ENCODE measurements at regions not wholly inside any gene's neighbourhood (a gene's known extent, or its start where the extent isn't known, plus 50 kb on each side); places are given as distances from the start of the nearest gene placed in this dataset.

- no peak for DNase-seq
- H3K27ac ChIP-seq: no peak overlapping the region
- no peaks in the 10 kb centered on the region for H3K36me3 ChIP-seq
- no peak overlapping the region for H3K4me3 ChIP-seq
- no peaks in the 10 kb centered on the region for H3K27me3 ChIP-seq
- 24% methylated on average over 4 of the region's 8 CpGs for WGBS (ENCODE audit: insufficient coverage, low coverage, low lambda C conversion rate, missing lambda C conversion rate)
- no peak for ATAC-seq
- H3K9me3 ChIP-seq: peaks cover 0 to 3% (median 0%) of the 10 kb centered on the region in 4 donors
- TF ChIP-seq, protein P1, sequence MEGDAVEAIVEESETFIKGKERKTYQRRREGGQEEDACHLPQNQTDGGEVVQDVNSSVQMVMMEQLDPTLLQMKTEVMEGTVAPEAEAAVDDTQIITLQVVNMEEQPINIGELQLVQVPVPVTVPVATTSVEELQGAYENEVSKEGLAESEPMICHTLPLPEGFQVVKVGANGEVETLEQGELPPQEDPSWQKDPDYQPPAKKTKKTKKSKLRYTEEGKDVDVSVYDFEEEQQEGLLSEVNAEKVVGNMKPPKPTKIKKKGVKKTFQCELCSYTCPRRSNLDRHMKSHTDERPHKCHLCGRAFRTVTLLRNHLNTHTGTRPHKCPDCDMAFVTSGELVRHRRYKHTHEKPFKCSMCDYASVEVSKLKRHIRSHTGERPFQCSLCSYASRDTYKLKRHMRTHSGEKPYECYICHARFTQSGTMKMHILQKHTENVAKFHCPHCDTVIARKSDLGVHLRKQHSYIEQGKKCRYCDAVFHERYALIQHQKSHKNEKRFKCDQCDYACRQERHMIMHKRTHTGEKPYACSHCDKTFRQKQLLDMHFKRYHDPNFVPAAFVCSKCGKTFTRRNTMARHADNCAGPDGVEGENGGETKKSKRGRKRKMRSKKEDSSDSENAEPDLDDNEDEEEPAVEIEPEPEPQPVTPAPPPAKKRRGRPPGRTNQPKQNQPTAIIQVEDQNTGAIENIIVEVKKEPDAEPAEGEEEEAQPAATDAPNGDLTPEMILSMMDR (IDR thresholded peaks at IDR 0.05): no peak
- TF ChIP-seq POLR2A (IDR thresholded peaks at IDR 0.05): no peak
- H3K4me1 ChIP-seq: no peaks in the 10 kb centered on the region
- intact Hi-C loops (cut with DNase I): no loop called here
These were observed 546.0 kb upstream of the FZD8 start for GRCh38 chr10:36188080-36188453.

- no peaks in the 10 kb centered on the region for H3K27me3 ChIP-seq
- 58% methylated on average over 6 of the region's 6 CpGs for WGBS (ENCODE audit: insufficient coverage, low coverage, low lambda C conversion rate, missing lambda C conversion rate)
- H3K36me3 ChIP-seq: no peaks in the 10 kb centered on the region
- no peak overlapping the region for H3K4me3 ChIP-seq
- no peak overlapping the region for H3K27ac ChIP-seq
- ATAC-seq (peak in 1 of 4 donors; percentile 23), DNase-seq (no peak)
- intact Hi-C loops (cut with DNase I): no loop called here
- H3K4me1 ChIP-seq: peaks cover 0 to 4% (median 0%) of the 10 kb centered on the region in 4 donors
- no peak for TF ChIP-seq POLR2A (IDR thresholded peaks at IDR 0.05)
- TF ChIP-seq, protein P1 (IDR thresholded peaks at IDR 0.05): no peak
- H3K9me3 ChIP-seq: peaks cover 0 to 3% (median 0%) of the 10 kb centered on the region in 4 donors
These were observed 545.4 kb upstream of the FZD8 start for GRCh38 chr10:36187380-36188079.

GRCh38 chr10:36185097-36185496 lies 543.0 kb upstream of the FZD8 start:
- Histone ChIP-seq H3K4me3 (no peak overlapping the region), H3K27me3 (no peaks in the 10 kb centered on the region), H3K9me3 (no peaks in the 10 kb centered on the region), H3K27ac (no peak overlapping the region), H3K4me1 (peaks cover 0 to 7% (median 0%) of the 10 kb centered on the region in 4 donors), H3K36me3 (no peaks in the 10 kb centered on the region)
- WGBS (ENCODE audit: insufficient coverage, low coverage, low lambda C conversion rate, missing lambda C conversion rate): 68% methylated on average over 6 of the region's 6 CpGs
- DNase-seq (no peak), ATAC-seq (no peak)
- TF ChIP-seq, protein P1 (IDR thresholded peaks at IDR 0.05): no peak
- TF ChIP-seq POLR2A (IDR thresholded peaks at IDR 0.05): no peak
- intact Hi-C loops (cut with DNase I): no loop called here

DNA sequence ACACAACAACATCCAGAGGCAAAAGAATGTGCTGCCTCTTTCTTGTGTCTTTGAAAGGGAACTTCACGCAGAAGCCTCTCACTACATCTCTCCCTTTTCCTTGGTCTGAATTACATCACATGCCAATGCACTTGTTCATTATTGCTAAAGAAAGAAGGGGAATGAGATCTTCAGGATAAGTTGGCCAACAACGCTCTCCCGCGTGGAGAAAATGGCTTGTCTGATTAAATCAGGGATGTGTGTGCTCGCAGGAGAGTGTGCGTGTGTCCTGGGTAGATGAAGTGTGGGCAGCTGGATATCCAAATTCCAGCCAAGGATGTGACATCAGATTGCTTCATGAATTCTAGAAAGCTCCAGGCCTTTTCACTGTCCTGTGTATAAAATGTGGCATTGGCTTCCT lies 541.6 kb upstream of the FZD8 start:
- intact Hi-C loops (cut with DNase I): no loop called here

More for the DNA sequence above, 541.6 kb upstream of the FZD8 start:
- Histone ChIP-seq H3K27me3 (no peaks in the 10 kb centered on the region), H3K36me3 (no peaks in the 10 kb centered on the region), H3K27ac (no peak overlapping the region), H3K9me3 (no peaks in the 10 kb centered on the region), H3K4me3 (no peak overlapping the region), H3K4me1 (peaks cover 0 to 7% (median 0%) of the 10 kb centered on the region in 4 donors)
- WGBS (ENCODE audit: insufficient coverage, low coverage, low lambda C conversion rate, missing lambda C conversion rate): 92% methylated on average over 6 of the region's 6 CpGs
- TF ChIP-seq POLR2A (IDR thresholded peaks at IDR 0.05): no peak
- TF ChIP-seq, protein P1 (IDR thresholded peaks at IDR 0.05): no peak
- DNase-seq (no peak), ATAC-seq (no peak)

All from right lobe of liver (tissue), 6 donors.